ENCODE measurements at regions not wholly inside any gene's neighbourhood (a gene's known extent, or its start where the extent isn't known, plus 50 kb on each side); places are given as distances from the start of the nearest gene placed in this dataset.

- no peak for TF ChIP-seq ZNF274 (IDR thresholded peaks at IDR 0.05; ENCODE audit: low read depth, low read length)
- no peak for TF ChIP-seq YY1 (IDR thresholded peaks at IDR 0.05; ENCODE audit: insufficient read depth, insufficient read length)
- no peak for TF ChIP-seq SUZ12 (IDR thresholded peaks at IDR 0.05; ENCODE audit: extremely low read depth, insufficient read depth, insufficient read length)
Observed at GRCh38 chr12:115811929-115812328, 465.6 kb downstream of the MED13L start.

All from NT2/D1 (cell line).